Fibroblast of lung (primary cell): ENCODE measurements at regions not wholly inside any gene's neighbourhood (a gene's known extent, or its start where the extent isn't known, plus 50 kb on each side); places are given as distances from the start of the nearest gene placed in this dataset.

Experiments
- DNase-seq, 2 donors: peaks; one replicate each; pipeline versions ENCODE4 v3.0.0 to v3.0.0-alpha.2; 2010; ENCODE audit warnings: low read depth in 2 of 2
- H2AFZ ChIP-seq: 2 replicates; pipeline ENCODE4 v1.5.1; 2012; ENCODE audit warnings: low read length, control low read depth, inconsistent platforms
- H3K27ac ChIP-seq: 2 replicates; pipeline ENCODE4 v1.5.1; 2011; ENCODE audit warnings: low read length, control low read depth; ENCODE audit not compliant: insufficient read depth
- H3K27me3 ChIP-seq: 2 replicates; pipeline ENCODE4 v1.5.1; 2011; ENCODE audit warnings: mild to moderate bottlenecking, low read length; ENCODE audit not compliant: control insufficient read depth, insufficient read depth
- H3K36me3 ChIP-seq: 2 replicates; pipeline ENCODE4 v1.5.1; 2011; ENCODE audit warnings: low read length; ENCODE audit not compliant: control insufficient read depth, insufficient read depth
- H3K4me1 ChIP-seq: 2 replicates; pipeline ENCODE4 v1.5.1; 2011; ENCODE audit warnings: low read length; ENCODE audit not compliant: control insufficient read depth, insufficient read depth; ENCODE audit errors: extremely low read depth
- H3K4me2 ChIP-seq: 2 replicates; pipeline ENCODE4 v1.5.1; 2011; ENCODE audit warnings: low read length, control low read depth; ENCODE audit not compliant: insufficient read depth; ENCODE audit errors: extremely low read depth
- H3K4me3 ChIP-seq, 4 experiments: fragments of 200-600 bp in 1 of 4; sonication (generic) in 1 of 4; replicated peaks in 1 of 4; 2 replicates each; pipeline ENCODE4 v1.5.1; 2011 to 2016; ENCODE audit warnings: low read length in 4 of 4, low read depth in 3 of 4, mild to moderate bottlenecking in 3 of 4, control low read depth in 2 of 4, inconsistent platforms in 1 of 4, mixed read lengths in 1 of 4; ENCODE audit not compliant: insufficient read depth in 1 of 4; ENCODE audit errors: control extremely low read depth in 1 of 4
- H3K79me2 ChIP-seq: 2 replicates; pipeline ENCODE4 v1.5.1; 2012; ENCODE audit warnings: mild to moderate bottlenecking, low read length, inconsistent platforms; ENCODE audit not compliant: control insufficient read depth, insufficient read depth
- H3K9ac ChIP-seq: 2 replicates; pipeline ENCODE4 v1.5.1; 2011; ENCODE audit warnings: mild to moderate bottlenecking, low read length, control low read depth; ENCODE audit not compliant: insufficient read depth
- H3K9me3 ChIP-seq: 2 replicates; pipeline ENCODE4 v1.5.1; 2012; ENCODE audit warnings: low read depth, low read length; ENCODE audit not compliant: control insufficient read depth, insufficient read depth
- H4K20me1 ChIP-seq: 2 replicates; pipeline ENCODE4 v1.5.1; 2011; ENCODE audit warnings: low read length; ENCODE audit not compliant: control insufficient read depth, insufficient read depth; ENCODE audit errors: extremely low read depth
- EZH2 ChIP-seq: IDR thresholded peaks from 2 replicates; pipeline ENCODE4 v1.5.1; 2012; ENCODE audit warnings: low read length, control low read depth, mild to moderate bottlenecking; ENCODE audit errors: missing control alignments
- TF ChIP-seq, protein P1 (sequence below), 2 donors: IDR thresholded peaks in 1 of 2; conservative IDR thresholded peaks in 1 of 2; 1 replicate in 1 of 2; 2 replicates in 1 of 2; pipeline ENCODE4 v1.5.1; 2011 to 2012; ENCODE audit warnings: low read length in 2 of 2, control low read depth in 1 of 2, inconsistent platforms in 1 of 2, low read depth in 1 of 2, mild to moderate bottlenecking in 1 of 2

DNA sequence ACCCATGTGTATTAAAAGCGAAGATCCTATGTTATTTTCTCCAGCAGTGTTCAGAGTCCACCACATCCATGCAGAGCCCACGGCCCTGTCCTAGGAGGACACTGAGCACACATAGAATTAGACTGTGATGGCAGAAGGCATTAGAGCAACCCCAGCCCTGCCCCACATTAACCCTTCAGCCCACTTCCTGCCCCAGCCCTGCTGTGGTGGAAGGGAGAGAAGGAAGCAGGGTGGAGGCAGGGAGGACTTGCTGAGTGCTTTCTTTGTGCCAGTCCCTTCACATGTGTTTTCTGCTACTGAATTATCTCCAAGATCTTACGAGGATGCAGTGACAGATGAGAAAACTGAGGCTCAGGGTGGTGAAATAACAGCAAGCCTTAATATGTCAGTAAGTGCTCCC is 339.0 kb downstream of the SMAD2 start:
- Histone ChIP-seq H3K27me3 (no peaks in the 10 kb centered on the region), H3K9me3 (no peaks in the 10 kb centered on the region), H3K4me1 (no peaks in the 10 kb centered on the region), H3K9ac (no peak overlapping the region), H3K27ac (no peak overlapping the region), H4K20me1 (no peaks in the 10 kb centered on the region), H3K79me2 (no peaks in the 10 kb centered on the region), H3K36me3 (no peaks in the 10 kb centered on the region), H3K4me3 (no peak overlapping the region), H2AFZ (no peak overlapping the region), H3K4me2 (no peak overlapping the region)
- TF ChIP-seq, protein P1, sequence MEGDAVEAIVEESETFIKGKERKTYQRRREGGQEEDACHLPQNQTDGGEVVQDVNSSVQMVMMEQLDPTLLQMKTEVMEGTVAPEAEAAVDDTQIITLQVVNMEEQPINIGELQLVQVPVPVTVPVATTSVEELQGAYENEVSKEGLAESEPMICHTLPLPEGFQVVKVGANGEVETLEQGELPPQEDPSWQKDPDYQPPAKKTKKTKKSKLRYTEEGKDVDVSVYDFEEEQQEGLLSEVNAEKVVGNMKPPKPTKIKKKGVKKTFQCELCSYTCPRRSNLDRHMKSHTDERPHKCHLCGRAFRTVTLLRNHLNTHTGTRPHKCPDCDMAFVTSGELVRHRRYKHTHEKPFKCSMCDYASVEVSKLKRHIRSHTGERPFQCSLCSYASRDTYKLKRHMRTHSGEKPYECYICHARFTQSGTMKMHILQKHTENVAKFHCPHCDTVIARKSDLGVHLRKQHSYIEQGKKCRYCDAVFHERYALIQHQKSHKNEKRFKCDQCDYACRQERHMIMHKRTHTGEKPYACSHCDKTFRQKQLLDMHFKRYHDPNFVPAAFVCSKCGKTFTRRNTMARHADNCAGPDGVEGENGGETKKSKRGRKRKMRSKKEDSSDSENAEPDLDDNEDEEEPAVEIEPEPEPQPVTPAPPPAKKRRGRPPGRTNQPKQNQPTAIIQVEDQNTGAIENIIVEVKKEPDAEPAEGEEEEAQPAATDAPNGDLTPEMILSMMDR (conservative IDR thresholded peaks at IDR 0.05 in 1 of 2, IDR thresholded peaks at IDR 0.05 in 1 of 2; ENCODE audit: low read depth in 1 of 2, low read length in 2 of 2): no peak
- TF ChIP-seq EZH2: no peak
- DNase-seq: no peak

DNA sequence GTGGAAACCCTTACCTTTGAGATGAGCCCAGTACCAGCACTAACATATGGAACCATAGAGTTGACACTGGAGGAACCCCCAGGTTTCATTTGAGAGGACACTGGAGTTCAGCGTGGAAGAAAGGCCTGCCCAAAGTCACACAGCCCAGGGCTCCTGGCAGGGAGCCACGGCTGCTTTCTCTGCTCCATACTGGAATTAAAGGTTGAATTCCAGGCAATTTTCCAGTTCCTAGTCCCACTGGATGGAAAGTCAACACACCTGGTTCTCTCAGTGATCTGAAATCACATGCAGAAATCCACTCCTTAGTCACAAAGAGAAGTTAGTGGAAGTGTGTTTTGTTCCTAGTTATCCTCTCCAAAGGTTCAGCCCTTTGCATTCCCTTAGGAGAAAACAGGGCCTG is 336.1 kb upstream of the SKOR2 start:
- Histone ChIP-seq H3K27me3 (no peaks in the 10 kb centered on the region), H2AFZ (no peak overlapping the region), H3K4me3 (no peak overlapping the region), H3K4me1 (no peaks in the 10 kb centered on the region), H3K79me2 (no peaks in the 10 kb centered on the region), H3K36me3 (no peaks in the 10 kb centered on the region), H4K20me1 (no peaks in the 10 kb centered on the region), H3K9ac (no peak overlapping the region), H3K4me2 (no peak overlapping the region), H3K9me3 (no peaks in the 10 kb centered on the region), H3K27ac (no peak overlapping the region)
- no peak for DNase-seq
- TF ChIP-seq EZH2: no peak
- TF ChIP-seq, protein P1 (conservative IDR thresholded peaks at IDR 0.05 in 1 of 2, IDR thresholded peaks at IDR 0.05 in 1 of 2; ENCODE audit: low read depth in 1 of 2, low read length in 2 of 2): no peak

DNA sequence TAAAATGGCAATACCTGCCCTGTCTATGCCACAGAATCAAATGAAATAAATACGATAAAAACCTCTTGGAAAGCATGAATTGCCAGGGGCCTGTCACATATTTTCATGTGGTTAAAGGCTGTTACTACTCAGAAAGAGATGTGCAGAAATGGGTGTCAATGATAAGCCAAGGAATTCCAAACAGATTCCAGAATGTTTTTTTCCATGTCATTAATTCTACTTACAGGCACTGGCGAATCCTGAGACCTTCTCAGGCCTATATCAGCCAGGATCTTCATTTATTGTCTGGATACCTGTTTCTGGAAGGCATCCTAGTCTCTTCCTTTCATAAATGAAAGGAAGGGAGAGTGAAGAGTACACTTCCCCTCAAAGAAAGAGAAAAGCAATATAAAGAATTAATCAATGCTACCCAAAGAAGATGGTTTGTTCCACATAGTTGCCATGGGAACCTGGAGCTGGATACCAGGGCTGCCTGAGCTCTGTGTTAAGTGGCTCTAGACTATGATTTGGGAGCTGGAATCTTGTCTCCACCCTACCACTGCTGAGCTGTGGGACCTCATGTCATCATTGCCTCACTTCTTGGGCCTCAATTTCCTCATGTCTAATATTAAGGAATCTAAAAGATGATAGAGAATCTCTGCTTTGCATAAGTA is 335.1 kb upstream of the SKOR2 start:
- Histone ChIP-seq H3K9me3 (no peaks in the 10 kb centered on the region), H3K4me3 (no peak overlapping the region), H3K9ac (no peak overlapping the region), H3K4me1 (no peaks in the 10 kb centered on the region), H3K4me2 (no peak overlapping the region), H4K20me1 (no peaks in the 10 kb centered on the region), H3K36me3 (no peaks in the 10 kb centered on the region), H3K79me2 (no peaks in the 10 kb centered on the region), H3K27ac (no peak overlapping the region), H3K27me3 (no peaks in the 10 kb centered on the region), H2AFZ (no peak overlapping the region)
- DNase-seq: no peak
- TF ChIP-seq, protein P1 (conservative IDR thresholded peaks at IDR 0.05 in 1 of 2, IDR thresholded peaks at IDR 0.05 in 1 of 2; ENCODE audit: low read depth in 1 of 2, low read length in 2 of 2): no peak
- TF ChIP-seq EZH2: no peak
